Prostate gland (tissue), 2 donors: ENCODE measurements at regions not wholly inside any gene's neighbourhood (a gene's known extent, or its start where the extent isn't known, plus 50 kb on each side); places are given as distances from the start of the nearest gene placed in this dataset.

Experiments used
- CTCF ChIP-seq, 4 experiments: fragments of 200-600 bp in 2 of 4; fragments of 450-650 bp in 2 of 4; sonication (generic) in 2 of 4; IDR thresholded peaks; 1 replicate in 3 of 4; 2 replicates in 1 of 4; pipeline ENCODE4 v1.5.1; 2016 to 2019; ENCODE audit warnings: antibody characterized with exemption in 4 of 4, mild to moderate bottlenecking in 2 of 4, moderate library complexity in 2 of 4
- POLR2A ChIP-seq: fragments of 450-650 bp; IDR thresholded peaks from one replicate; pipeline ENCODE4 v1.6.1; 2016; ENCODE audit warnings: antibody characterized with exemption, mild to moderate bottlenecking

- TF ChIP-seq CTCF (IDR thresholded peaks at IDR 0.05) (no peak), POLR2A (no peak)
These were observed 276.6 kb downstream of the CHRM3 start for GRCh38 chr1:239662950-239663349.
